MM.1S (cell line): ENCODE measurements at regions not wholly inside any gene's neighbourhood (a gene's known extent, or its start where the extent isn't known, plus 50 kb on each side); places are given as distances from the start of the nearest gene placed in this dataset.

Experiments used
- DNase-seq: peaks from one replicate; pipeline ENCODE4 v3.0.0-alpha.2; 2015
- H2AFZ ChIP-seq: fragments of 300-600 bp; sonication (generic); 2 replicates; pipeline ENCODE4 v1.6.0; 2016; ENCODE audit warnings: antibody characterized with exemption, low read length
- H3F3A ChIP-seq: fragments of 300-600 bp; sonication (generic); 2 replicates; pipeline ENCODE4 v1.6.1; 2016; ENCODE audit warnings: mild to moderate bottlenecking, antibody characterized with exemption, low read length, moderate library complexity, mixed read lengths; ENCODE audit not compliant: insufficient read depth
- H3K27ac ChIP-seq: fragments of 300-600 bp; sonication (generic); 2 replicates; pipeline ENCODE4 v1.5.1; 2016; ENCODE audit warnings: mild to moderate bottlenecking, low read length
- H3K27me3 ChIP-seq: fragments of 300-600 bp; sonication (generic); replicated peaks from 2 replicates; pipeline ENCODE4 v1.6.0; 2016; ENCODE audit warnings: low read length; ENCODE audit not compliant: insufficient read depth
- H3K36me3 ChIP-seq: fragments of 300-600 bp; sonication (generic); replicated peaks from 2 replicates; pipeline ENCODE4 v1.6.1; 2016; ENCODE audit warnings: mild to moderate bottlenecking, low read length, mixed read lengths; ENCODE audit not compliant: insufficient read depth
- H3K4me1 ChIP-seq: fragments of 300-600 bp; sonication (generic); 2 replicates; pipeline ENCODE4 v1.6.1; 2016; ENCODE audit warnings: low read length, mixed read lengths
- H3K4me2 ChIP-seq: fragments of 300-600 bp; sonication (generic); 2 replicates; pipeline ENCODE4 v1.6.0; 2016; ENCODE audit warnings: low read depth, low read length
- H3K4me3 ChIP-seq: fragments of 300-600 bp; sonication (generic); 2 replicates; pipeline ENCODE4 v1.5.1; 2016; ENCODE audit warnings: low read length, mixed read lengths
- H3K79me2 ChIP-seq: fragments of 300-600 bp; sonication (generic); 2 replicates; pipeline ENCODE4 v1.6.1; 2016; ENCODE audit warnings: mixed run types, low read length, mixed read lengths
- H3K9ac ChIP-seq: fragments of 300-600 bp; sonication (generic); 2 replicates; pipeline ENCODE4 v1.6.1; 2016; ENCODE audit warnings: low read length, mixed read lengths
- H3K9me2 ChIP-seq: fragments of 300-600 bp; sonication (generic); replicated peaks from 2 replicates; pipeline ENCODE4 v1.6.1; 2016; ENCODE audit warnings: mild to moderate bottlenecking, low read length, mixed read lengths; ENCODE audit not compliant: insufficient read depth
- H3K9me3 ChIP-seq: fragments of 300-600 bp; sonication (generic); replicated peaks from 2 replicates; pipeline ENCODE4 v1.6.1; 2016; ENCODE audit warnings: mild to moderate bottlenecking, low read length, mixed read lengths; ENCODE audit not compliant: insufficient read depth
- H4K20me1 ChIP-seq: fragments of 300-600 bp; sonication (generic); 2 replicates; pipeline ENCODE4 v1.6.1; 2016; ENCODE audit warnings: mild to moderate bottlenecking, low read length, moderate library complexity, mixed read lengths; ENCODE audit not compliant: insufficient read depth
- EZH2 ChIP-seq: fragments of 300-600 bp; sonication (generic); optimal IDR thresholded peaks from 2 replicates; pipeline ENCODE3; 2017; ENCODE audit warnings: low read depth, mild to moderate bottlenecking, antibody characterized with exemption, low read length, mixed read lengths
- EZH2phosphoT487 ChIP-seq: fragments of 300-600 bp; sonication (generic); IDR thresholded peaks from 2 replicates; pipeline ENCODE4 v1.6.1; 2018; ENCODE audit warnings: antibody characterized with exemption, low read length
- TF ChIP-seq, protein P1 (sequence below): fragments of 300-600 bp; sonication (generic); IDR thresholded peaks from 2 replicates; pipeline ENCODE4 v1.5.1; 2016; ENCODE audit warnings: antibody characterized with exemption, low read length, mixed read lengths

- Histone ChIP-seq H3K79me2 (no peaks in the 10 kb centered on the region), H3K27ac (no peak overlapping the region), H3K9me3 (no peaks in the 10 kb centered on the region), H2AFZ (no peak overlapping the region), H3F3A (0 out of 2 replicates have a peak, but pooled peaks cover 3% of the 10 kb centered on the region), H4K20me1 (no peaks in the 10 kb centered on the region), H3K9ac (no peak overlapping the region), H3K27me3 (no peaks in the 10 kb centered on the region), H3K4me1 (peaks cover 14% of the 10 kb centered on the region), H3K4me2 (no peak overlapping the region), H3K4me3 (no peak overlapping the region), H3K9me2 (no peaks in the 10 kb centered on the region), H3K36me3 (no peaks in the 10 kb centered on the region)
- TF ChIP-seq EZH2 = no peak
- DNase-seq = no peak
Measured at GRCh38 chr2:196503398-196503797, 136.1 kb upstream of the CCDC150 start.

DNA sequence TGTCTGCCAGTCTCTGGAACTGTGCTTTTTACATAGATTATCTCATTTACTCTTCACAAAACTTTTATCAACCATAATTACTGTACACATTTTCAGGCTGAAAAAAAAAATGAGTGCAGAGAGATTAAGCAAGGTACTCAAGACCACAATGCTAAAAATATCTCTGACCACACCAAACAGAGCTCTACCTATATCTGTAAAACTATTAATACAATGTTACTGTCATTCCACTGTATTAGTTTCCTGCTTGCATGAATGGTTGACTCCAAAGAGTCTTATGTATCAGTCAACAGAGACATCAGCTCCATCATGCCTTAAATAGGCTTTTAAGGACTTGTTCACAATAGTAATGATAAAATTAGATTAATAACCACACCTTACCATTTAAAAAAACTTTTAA lies 134.7 kb upstream of the CCDC150 start:
- H3K9me2 ChIP-seq = no peaks in the 10 kb centered on the region
- H2AFZ ChIP-seq = no peak overlapping the region
- peak overlapping the region; percentile 16; the same call in 1 of the 2 replicates for H3K27ac ChIP-seq
- H4K20me1 ChIP-seq = no peaks in the 10 kb centered on the region
- H3K4me3 ChIP-seq = no peak overlapping the region
- no peaks in the 10 kb centered on the region for H3K27me3 ChIP-seq
- H3K36me3 ChIP-seq = no peaks in the 10 kb centered on the region
- 0 out of 2 replicates have a peak, but pooled peaks cover 3% of the 10 kb centered on the region for H3F3A ChIP-seq
- no peak for TF ChIP-seq EZH2
- no peak for TF ChIP-seq EZH2phosphoT487
- TF ChIP-seq, protein P1, sequence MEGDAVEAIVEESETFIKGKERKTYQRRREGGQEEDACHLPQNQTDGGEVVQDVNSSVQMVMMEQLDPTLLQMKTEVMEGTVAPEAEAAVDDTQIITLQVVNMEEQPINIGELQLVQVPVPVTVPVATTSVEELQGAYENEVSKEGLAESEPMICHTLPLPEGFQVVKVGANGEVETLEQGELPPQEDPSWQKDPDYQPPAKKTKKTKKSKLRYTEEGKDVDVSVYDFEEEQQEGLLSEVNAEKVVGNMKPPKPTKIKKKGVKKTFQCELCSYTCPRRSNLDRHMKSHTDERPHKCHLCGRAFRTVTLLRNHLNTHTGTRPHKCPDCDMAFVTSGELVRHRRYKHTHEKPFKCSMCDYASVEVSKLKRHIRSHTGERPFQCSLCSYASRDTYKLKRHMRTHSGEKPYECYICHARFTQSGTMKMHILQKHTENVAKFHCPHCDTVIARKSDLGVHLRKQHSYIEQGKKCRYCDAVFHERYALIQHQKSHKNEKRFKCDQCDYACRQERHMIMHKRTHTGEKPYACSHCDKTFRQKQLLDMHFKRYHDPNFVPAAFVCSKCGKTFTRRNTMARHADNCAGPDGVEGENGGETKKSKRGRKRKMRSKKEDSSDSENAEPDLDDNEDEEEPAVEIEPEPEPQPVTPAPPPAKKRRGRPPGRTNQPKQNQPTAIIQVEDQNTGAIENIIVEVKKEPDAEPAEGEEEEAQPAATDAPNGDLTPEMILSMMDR = no peak
- H3K4me2 ChIP-seq = peak overlapping the region; percentile 56; the same call in 1 of the 2 replicates
- H3K4me1 ChIP-seq = peaks cover 14% of the 10 kb centered on the region
- DNase-seq = peak; percentile 63
- no peak overlapping the region for H3K9ac ChIP-seq
- no peaks in the 10 kb centered on the region for H3K79me2 ChIP-seq
- H3K9me3 ChIP-seq = no peaks in the 10 kb centered on the region

DNA sequence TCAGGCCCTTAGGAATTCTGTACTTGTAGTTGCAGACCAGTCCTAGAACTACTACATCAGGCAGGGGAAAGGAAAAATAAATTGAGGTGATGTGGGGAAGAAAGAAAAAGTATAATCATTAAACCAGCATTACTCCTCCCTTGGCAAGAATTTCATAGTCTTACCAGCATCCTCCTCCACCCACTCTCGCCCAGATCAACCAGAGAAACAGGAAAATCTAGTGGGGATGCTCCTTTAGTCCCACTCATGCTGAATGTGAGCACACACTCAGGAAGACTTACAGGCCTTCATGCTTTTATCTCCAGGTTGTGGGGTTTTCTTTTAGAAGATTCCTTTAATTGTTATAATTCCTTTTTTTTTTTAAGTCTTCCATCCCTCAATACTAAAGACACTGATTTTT lies 129.3 kb upstream of the CCDC150 start:
- Histone ChIP-seq H3K9ac (no peak overlapping the region), H3K9me2 (no peaks in the 10 kb centered on the region), H4K20me1 (no peaks in the 10 kb centered on the region), H3K27me3 (no peaks in the 10 kb centered on the region), H3K4me3 (no peak overlapping the region), H3K9me3 (no peaks in the 10 kb centered on the region), H3K27ac (no peak overlapping the region), H2AFZ (no peak overlapping the region), H3K4me1 (peaks cover 2% of the 10 kb centered on the region; the same call in 1 of the 2 replicates), H3K4me2 (no peak overlapping the region), H3K79me2 (no peaks in the 10 kb centered on the region), H3F3A (no peaks in the 10 kb centered on the region), H3K36me3 (no peaks in the 10 kb centered on the region)
- DNase-seq = no peak
- TF ChIP-seq EZH2phosphoT487 = no peak
- no peak for TF ChIP-seq EZH2
- TF ChIP-seq, protein P1 = no peak

DNA sequence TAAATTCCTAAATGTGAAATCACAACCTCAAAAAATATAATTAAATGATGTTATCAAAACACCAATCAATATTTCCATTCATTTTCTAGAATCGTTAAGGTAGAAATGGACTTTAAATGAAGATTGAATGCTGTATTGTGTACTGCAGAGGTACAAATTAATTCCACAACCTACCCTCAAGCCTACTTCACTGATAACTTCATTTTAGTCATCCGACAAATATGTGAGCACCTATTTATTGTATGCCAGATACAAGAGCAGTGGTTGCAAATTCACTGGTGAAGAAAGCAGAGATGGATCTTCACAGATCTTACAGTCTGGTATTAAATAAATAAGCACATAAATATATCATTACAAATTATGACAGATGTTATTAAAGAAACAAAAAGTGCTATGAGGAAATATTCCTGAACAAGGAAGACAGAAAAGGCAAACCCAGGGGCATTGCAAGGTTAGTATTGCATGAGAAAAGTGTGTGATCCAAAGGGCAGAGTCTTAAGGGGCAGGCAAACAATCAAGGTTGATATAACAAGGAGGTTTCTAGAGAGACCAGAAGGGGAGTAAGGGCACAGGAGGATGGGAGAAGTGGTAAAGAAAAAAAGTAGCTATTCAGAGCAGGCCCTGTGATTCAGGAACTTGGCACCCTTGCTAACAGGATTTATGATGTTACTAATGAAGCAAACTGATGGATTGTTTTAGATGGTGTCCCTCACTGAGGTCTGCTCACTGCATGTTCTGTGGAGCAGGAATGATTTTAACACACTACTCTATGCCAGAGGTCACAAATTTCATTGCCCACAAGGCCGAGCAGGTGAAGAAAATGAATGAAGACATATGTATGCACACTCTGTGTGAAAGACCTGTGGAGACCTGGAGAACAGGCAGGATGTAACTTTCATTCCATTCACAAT lies 128.0 kb upstream of the CCDC150 start:
- no peak overlapping the region for H3K4me2 ChIP-seq
- no peaks in the 10 kb centered on the region for H3K36me3 ChIP-seq
- no peak overlapping the region for H3K9ac ChIP-seq
- no peaks in the 10 kb centered on the region for H4K20me1 ChIP-seq
- TF ChIP-seq EZH2phosphoT487 = no peak
- TF ChIP-seq EZH2 = no peak
- TF ChIP-seq, protein P1 = no peak
- no peak overlapping the region for H3K27ac ChIP-seq
- H3K4me3 ChIP-seq = no peak overlapping the region
- no peaks in the 10 kb centered on the region for H3K9me3 ChIP-seq
- no peak overlapping the region for H2AFZ ChIP-seq
- H3K79me2 ChIP-seq = no peaks in the 10 kb centered on the region
- H3K27me3 ChIP-seq = no peaks in the 10 kb centered on the region
- no peaks in the 10 kb centered on the region for H3F3A ChIP-seq
- H3K4me1 ChIP-seq = no peaks in the 10 kb centered on the region
- no peak for DNase-seq
- no peaks in the 10 kb centered on the region for H3K9me2 ChIP-seq
